ENCODE measurements at regions not wholly inside any gene's neighbourhood (a gene's known extent, or its start where the extent isn't known, plus 50 kb on each side); places are given as distances from the start of the nearest gene placed in this dataset.

GRCh38 chr12:7582796-7583195 is 79.2 kb upstream of the CD163 start:
- TF ChIP-seq, protein P1, sequence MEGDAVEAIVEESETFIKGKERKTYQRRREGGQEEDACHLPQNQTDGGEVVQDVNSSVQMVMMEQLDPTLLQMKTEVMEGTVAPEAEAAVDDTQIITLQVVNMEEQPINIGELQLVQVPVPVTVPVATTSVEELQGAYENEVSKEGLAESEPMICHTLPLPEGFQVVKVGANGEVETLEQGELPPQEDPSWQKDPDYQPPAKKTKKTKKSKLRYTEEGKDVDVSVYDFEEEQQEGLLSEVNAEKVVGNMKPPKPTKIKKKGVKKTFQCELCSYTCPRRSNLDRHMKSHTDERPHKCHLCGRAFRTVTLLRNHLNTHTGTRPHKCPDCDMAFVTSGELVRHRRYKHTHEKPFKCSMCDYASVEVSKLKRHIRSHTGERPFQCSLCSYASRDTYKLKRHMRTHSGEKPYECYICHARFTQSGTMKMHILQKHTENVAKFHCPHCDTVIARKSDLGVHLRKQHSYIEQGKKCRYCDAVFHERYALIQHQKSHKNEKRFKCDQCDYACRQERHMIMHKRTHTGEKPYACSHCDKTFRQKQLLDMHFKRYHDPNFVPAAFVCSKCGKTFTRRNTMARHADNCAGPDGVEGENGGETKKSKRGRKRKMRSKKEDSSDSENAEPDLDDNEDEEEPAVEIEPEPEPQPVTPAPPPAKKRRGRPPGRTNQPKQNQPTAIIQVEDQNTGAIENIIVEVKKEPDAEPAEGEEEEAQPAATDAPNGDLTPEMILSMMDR (IDR thresholded peaks at IDR 0.05; ENCODE audit: low read depth, low read length) = no peak
- TF ChIP-seq EZH2phosphoT487 (IDR thresholded peaks at IDR 0.05; ENCODE audit: low read depth) = no peak
- Histone ChIP-seq H3K36me3 (replicated peaks; ENCODE audit: low read depth, low read length) (no peaks in the 10 kb centered on the region), H2AFZ (ENCODE audit: low read depth, low read length) (no peak overlapping the region), H4K20me1 (ENCODE audit: insufficient read depth, low read length) (no peaks in the 10 kb centered on the region), H3K79me2 (ENCODE audit: low read length) (no peaks in the 10 kb centered on the region), H3K4me2 (ENCODE audit: low read length) (no peak overlapping the region), H3K27ac (ENCODE audit: low read length) (no peak overlapping the region), H3K4me3 (ENCODE audit: low read length) (no peak overlapping the region), H3K4me1 (ENCODE audit: low read length) (peaks cover 12% of the 10 kb centered on the region), H3K9me3 (ENCODE audit: insufficient read depth, low read length) (no peaks in the 10 kb centered on the region), H3K27me3 (ENCODE audit: low read depth, low read length) (no peaks in the 10 kb centered on the region), H3K9ac (ENCODE audit: low read length) (no peak overlapping the region)

DNA sequence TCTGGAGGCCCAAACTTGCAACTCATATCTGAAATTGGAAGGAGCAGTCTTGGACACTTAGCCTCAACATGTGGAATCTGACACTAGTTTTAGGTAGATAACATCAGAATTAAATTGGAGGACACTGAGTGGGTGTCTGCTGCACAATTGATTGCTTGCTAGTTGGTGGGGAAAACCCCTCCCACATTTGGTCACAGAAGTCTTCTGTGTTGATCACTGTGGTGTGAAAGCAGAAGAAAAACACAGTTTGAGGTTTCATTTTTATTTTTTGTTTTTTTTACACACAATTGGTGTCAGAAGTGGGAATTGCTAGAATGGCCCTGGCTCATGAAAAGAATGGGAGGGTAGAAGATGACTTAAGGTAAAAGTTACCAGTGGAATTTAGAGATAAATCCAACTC is 78.0 kb upstream of the CD163 start:
- Histone ChIP-seq H3K4me2 (ENCODE audit: low read length) (no peak overlapping the region), H2AFZ (ENCODE audit: low read depth, low read length) (no peak overlapping the region), H3K4me1 (ENCODE audit: low read length) (peaks cover 12% of the 10 kb centered on the region), H3K9ac (ENCODE audit: low read length) (no peak overlapping the region), H3K79me2 (ENCODE audit: low read length) (no peaks in the 10 kb centered on the region), H3K27me3 (ENCODE audit: low read depth, low read length) (no peaks in the 10 kb centered on the region), H4K20me1 (ENCODE audit: insufficient read depth, low read length) (no peaks in the 10 kb centered on the region), H3K36me3 (replicated peaks; ENCODE audit: low read depth, low read length) (no peaks in the 10 kb centered on the region), H3K27ac (ENCODE audit: low read length) (no peak overlapping the region), H3K4me3 (ENCODE audit: low read length) (no peak overlapping the region), H3K9me3 (ENCODE audit: insufficient read depth, low read length) (no peaks in the 10 kb centered on the region)
- TF ChIP-seq EZH2phosphoT487 (IDR thresholded peaks at IDR 0.05; ENCODE audit: low read depth) = no peak

GRCh38 chr12:7581046-7581445 is 77.5 kb upstream of the CD163 start:
- Histone ChIP-seq H3K4me2 (ENCODE audit: low read length) (no peak overlapping the region), H3K9me3 (ENCODE audit: insufficient read depth, low read length) (no peaks in the 10 kb centered on the region), H3K79me2 (ENCODE audit: low read length) (no peaks in the 10 kb centered on the region), H3K36me3 (replicated peaks; ENCODE audit: low read depth, low read length) (no peaks in the 10 kb centered on the region), H4K20me1 (ENCODE audit: insufficient read depth, low read length) (no peaks in the 10 kb centered on the region), H2AFZ (ENCODE audit: low read depth, low read length) (no peak overlapping the region), H3K4me3 (ENCODE audit: low read length) (no peak overlapping the region), H3K9ac (ENCODE audit: low read length) (no peak overlapping the region), H3K27me3 (ENCODE audit: low read depth, low read length) (no peaks in the 10 kb centered on the region), H3K4me1 (ENCODE audit: low read length) (peaks cover 12% of the 10 kb centered on the region), H3K27ac (ENCODE audit: low read length) (no peak overlapping the region)
- no peak for TF ChIP-seq EZH2phosphoT487 (IDR thresholded peaks at IDR 0.05; ENCODE audit: low read depth)
- TF ChIP-seq, protein P1 (IDR thresholded peaks at IDR 0.05; ENCODE audit: low read depth, low read length) = no peak

DNA sequence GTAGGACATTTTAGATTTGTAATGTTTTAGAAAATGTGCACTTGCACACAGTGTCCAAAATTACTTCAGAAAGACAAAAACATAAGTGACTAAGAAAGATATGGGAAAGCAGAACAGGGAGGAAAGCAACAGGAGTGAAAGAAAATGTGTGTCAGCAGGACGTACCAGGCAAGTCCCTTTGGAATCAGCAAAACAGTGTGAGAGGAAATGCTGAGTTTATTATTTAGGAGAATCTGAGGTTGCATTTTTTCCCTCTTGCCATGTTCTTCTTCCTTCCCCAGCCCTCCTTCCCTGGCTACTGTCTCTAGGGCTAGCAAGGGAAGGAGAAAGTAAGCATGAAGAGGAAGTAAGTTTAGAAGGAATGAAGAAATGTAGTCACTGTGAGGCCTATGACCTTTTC is 67.7 kb upstream of the CD163 start:
- Histone ChIP-seq H3K27ac (ENCODE audit: low read length) (no peak overlapping the region), H3K4me1 (ENCODE audit: low read length) (no peaks in the 10 kb centered on the region), H3K79me2 (ENCODE audit: low read length) (no peaks in the 10 kb centered on the region), H3K27me3 (ENCODE audit: low read depth, low read length) (no peaks in the 10 kb centered on the region), H3K9ac (ENCODE audit: low read length) (no peak overlapping the region), H3K36me3 (replicated peaks; ENCODE audit: low read depth, low read length) (no peaks in the 10 kb centered on the region), H2AFZ (ENCODE audit: low read depth, low read length) (no peak overlapping the region), H3K4me2 (ENCODE audit: low read length) (no peak overlapping the region), H3K9me3 (ENCODE audit: insufficient read depth, low read length) (no peaks in the 10 kb centered on the region), H4K20me1 (ENCODE audit: insufficient read depth, low read length) (no peaks in the 10 kb centered on the region), H3K4me3 (ENCODE audit: low read length) (no peak overlapping the region)
- no peak for TF ChIP-seq EZH2phosphoT487 (IDR thresholded peaks at IDR 0.05; ENCODE audit: low read depth)

GRCh38 chr12:7557227-7557626 is 53.6 kb upstream of the CD163 start:
- H3K4me1 ChIP-seq (ENCODE audit: low read length) = peaks cover 4% of the 10 kb centered on the region; the same call in 1 of the 2 replicates
- H3K36me3 ChIP-seq (replicated peaks; ENCODE audit: low read depth, low read length) = no peaks in the 10 kb centered on the region
- H3K27ac ChIP-seq (ENCODE audit: low read length) = no peak overlapping the region
- H3K79me2 ChIP-seq (ENCODE audit: low read length) = no peaks in the 10 kb centered on the region
- no peak overlapping the region for H2AFZ ChIP-seq (ENCODE audit: low read depth, low read length)
- TF ChIP-seq, protein P1 (IDR thresholded peaks at IDR 0.05; ENCODE audit: low read depth, low read length) = no peak
- TF ChIP-seq EZH2phosphoT487 (IDR thresholded peaks at IDR 0.05; ENCODE audit: low read depth) = no peak
- no peaks in the 10 kb centered on the region for H3K27me3 ChIP-seq (ENCODE audit: low read depth, low read length)
- no peak overlapping the region for H3K4me3 ChIP-seq (ENCODE audit: low read length)
- no peak overlapping the region for H3K4me2 ChIP-seq (ENCODE audit: low read length)
- no peaks in the 10 kb centered on the region for H4K20me1 ChIP-seq (ENCODE audit: insufficient read depth, low read length)
- no peaks in the 10 kb centered on the region for H3K9me3 ChIP-seq (ENCODE audit: insufficient read depth, low read length)
- no peak overlapping the region for H3K9ac ChIP-seq (ENCODE audit: low read length)
